ENCODE measurements at regions not wholly inside any gene's neighbourhood (a gene's known extent, or its start where the extent isn't known, plus 50 kb on each side); places are given as distances from the start of the nearest gene placed in this dataset.

GRCh38 chr1:232440325-232441035 is 189.5 kb downstream of the SIPA1L2 start:
- TF ChIP-seq CTCF (IDR thresholded peaks at IDR 0.05; ENCODE audit: extremely low read depth, missing control alignments): no peak
- DNase-seq (ENCODE audit: low spot score): no peak

GRCh38 chr1:232439011-232439410 is 190.9 kb downstream of the SIPA1L2 start:
- no peak for TF ChIP-seq CTCF (IDR thresholded peaks at IDR 0.05; ENCODE audit: extremely low read depth, missing control alignments)
- no peak for DNase-seq (ENCODE audit: low spot score)

GRCh38 chr1:232438476-232438875 is 191.5 kb downstream of the SIPA1L2 start:
- DNase-seq (ENCODE audit: low spot score): no peak
- TF ChIP-seq CTCF (IDR thresholded peaks at IDR 0.05; ENCODE audit: extremely low read depth, missing control alignments): no peak

- TF ChIP-seq CTCF (IDR thresholded peaks at IDR 0.05; ENCODE audit: extremely low read depth, missing control alignments): no peak
- DNase-seq (ENCODE audit: low spot score): no peak
Observed at GRCh38 chr1:232437510-232437909, 192.4 kb downstream of the SIPA1L2 start.

- DNase-seq (ENCODE audit: low spot score): no peak
- no peak for TF ChIP-seq CTCF (IDR thresholded peaks at IDR 0.05; ENCODE audit: extremely low read depth, missing control alignments)
Observed at GRCh38 chr1:232435729-232436128, 194.2 kb downstream of the SIPA1L2 start.

GRCh38 chr1:232432313-232432712 is 197.6 kb downstream of the SIPA1L2 start:
- no peak for DNase-seq (ENCODE audit: low spot score)

GRCh38 chr1:232431748-232432147 is 198.2 kb downstream of the SIPA1L2 start:
- no peak for DNase-seq (ENCODE audit: low spot score)
- TF ChIP-seq CTCF (IDR thresholded peaks at IDR 0.05; ENCODE audit: extremely low read depth, missing control alignments): no peak

More at GRCh38 chr1:232432313-232432712, 197.6 kb downstream of the SIPA1L2 start:
- no peak for TF ChIP-seq CTCF (IDR thresholded peaks at IDR 0.05; ENCODE audit: extremely low read depth, missing control alignments)

All from GM20000 (cell line).